ENCODE measurements at regions not wholly inside any gene's neighbourhood (a gene's known extent, or its start where the extent isn't known, plus 50 kb on each side); places are given as distances from the start of the nearest gene placed in this dataset.

GRCh38 chr5:152262667-152263066 is 142.4 kb downstream of the NMUR2 start:
- H3K4me1 ChIP-seq (ENCODE audit: control insufficient read depth, insufficient read depth, low read length): no peaks in the 10 kb centered on the region
- POLR2A ChIA-PET: no interaction called here
- no peak overlapping the region for H3K27ac ChIP-seq (ENCODE audit: extremely low read depth, low read depth, low read length)
- CTCF ChIA-PET: no interaction called here
- no peaks in the 10 kb centered on the region for H3K36me3 ChIP-seq (ENCODE audit: control insufficient read depth in 2 of 2, insufficient read depth in 1 of 2, low read length in 2 of 2)
- TF ChIP-seq ZNF18 (tag by site-specific recombination; IDR thresholded peaks at IDR 0.05): no peak
- TF ChIP-seq ZNF26 (tag by site-specific recombination; IDR thresholded peaks at IDR 0.05): no peak
- H3K9me3 ChIP-seq (ENCODE audit: control insufficient read depth, insufficient read depth, low read depth, low read length): no peaks in the 10 kb centered on the region
- H3K4me3 ChIP-seq (ENCODE audit: low read depth, low read length): no peak overlapping the region

GRCh38 chr5:152260940-152261339 is 144.1 kb downstream of the NMUR2 start:
- no peak overlapping the region for H3K4me3 ChIP-seq (ENCODE audit: low read depth, low read length)
- no peaks in the 10 kb centered on the region for H3K36me3 ChIP-seq (ENCODE audit: control insufficient read depth in 2 of 2, insufficient read depth in 1 of 2, low read length in 2 of 2)
- ChIA-PET POLR2A (no interaction called here), CTCF (interaction anchor here (1.1 kb wide), 2 partner anchors 89 to 435 kb away, joined by 3 read pairs; no protein-coding TSS in a partner anchor)
- H3K27ac ChIP-seq (ENCODE audit: extremely low read depth, low read depth, low read length): no peak overlapping the region
- H3K9me3 ChIP-seq (ENCODE audit: control insufficient read depth, insufficient read depth, low read depth, low read length): no peaks in the 10 kb centered on the region
- no peaks in the 10 kb centered on the region for H3K4me1 ChIP-seq (ENCODE audit: control insufficient read depth, insufficient read depth, low read length)
- TF ChIP-seq PBX3 (CRISPR knock-in tag; IDR thresholded peaks at IDR 0.05) (no peak), HOXC10 (CRISPR knock-in tag; IDR thresholded peaks at IDR 0.05) (no peak), ZNF704 (tag by site-specific recombination; IDR thresholded peaks at IDR 0.05) (no peak), SCRT2 (tag by site-specific recombination; IDR thresholded peaks at IDR 0.05) (no peak), ZNF596 (tag by site-specific recombination; IDR thresholded peaks at IDR 0.05) (no peak), ZNF664 (tag by site-specific recombination; IDR thresholded peaks at IDR 0.05) (no peak), ZNF37A (tag by site-specific recombination; IDR thresholded peaks at IDR 0.05) (no peak), ZNF140 (tag by site-specific recombination; IDR thresholded peaks at IDR 0.05) (no peak), ZSCAN16 (tag by site-specific recombination; IDR thresholded peaks at IDR 0.05) (no peak), KLF1 (tag by site-specific recombination; IDR thresholded peaks at IDR 0.05) (no peak), ZNF621 (tag by site-specific recombination; IDR thresholded peaks at IDR 0.05) (no peak), ZNF366 (tag by site-specific recombination; conservative IDR thresholded peaks at IDR 0.05) (no peak)

GRCh38 chr5:152259702-152260101 is 145.4 kb downstream of the NMUR2 start:
- Histone ChIP-seq H3K9me3 (ENCODE audit: control insufficient read depth, insufficient read depth, low read depth, low read length) (no peaks in the 10 kb centered on the region), H3K27ac (ENCODE audit: extremely low read depth, low read depth, low read length) (no peak overlapping the region), H3K36me3 (ENCODE audit: control insufficient read depth in 2 of 2, insufficient read depth in 1 of 2, low read length in 2 of 2) (no peaks in the 10 kb centered on the region), H3K4me1 (ENCODE audit: control insufficient read depth, insufficient read depth, low read length) (no peaks in the 10 kb centered on the region), H3K4me3 (ENCODE audit: low read depth, low read length) (no peak overlapping the region)
- ChIA-PET CTCF (interaction anchor here (0.6 kb wide), 1 partner anchor 8 kb away, joined by 4 read pairs; no protein-coding TSS in a partner anchor), POLR2A (no interaction called here)
- TF ChIP-seq SETDB1 (IDR thresholded peaks at IDR 0.05; ENCODE audit: insufficient read length, low read length): no peak
- TF ChIP-seq ZNF585B (tag by site-specific recombination; IDR thresholded peaks at IDR 0.05): no peak
- no peak for TF ChIP-seq ZFP41 (tag by site-specific recombination; IDR thresholded peaks at IDR 0.05; ENCODE audit: borderline replicate concordance)
- TF ChIP-seq ZNF560 (tag by site-specific recombination; IDR thresholded peaks at IDR 0.05; ENCODE audit: borderline replicate concordance): no peak
- no peak for TF ChIP-seq ZNF324 (tag by site-specific recombination; IDR thresholded peaks at IDR 0.05)
- no peak for TF ChIP-seq PRDM4 (tag by site-specific recombination; IDR thresholded peaks at IDR 0.05)
- no peak for TF ChIP-seq ZNF571 (tag by site-specific recombination; IDR thresholded peaks at IDR 0.05)
- no peak for TF ChIP-seq ZNF596 (tag by site-specific recombination; IDR thresholded peaks at IDR 0.05)
- no peak for TF ChIP-seq ZBTB20 (tag by site-specific recombination; IDR thresholded peaks at IDR 0.05)
- TF ChIP-seq ZNF704 (tag by site-specific recombination; IDR thresholded peaks at IDR 0.05): no peak
- no peak for TF ChIP-seq ZNF174 (tag by site-specific recombination; IDR thresholded peaks at IDR 0.05)
- no peak for TF ChIP-seq ZNF114 (tag by site-specific recombination; IDR thresholded peaks at IDR 0.05)
